Hepatocyte (in vitro differentiated cells): ENCODE measurements at regions not wholly inside any gene's neighbourhood (a gene's known extent, or its start where the extent isn't known, plus 50 kb on each side); places are given as distances from the start of the nearest gene placed in this dataset.
"Not testable (repeated sequence)": the region's sequence is repeated elsewhere in the genome, so short reads cannot be mapped to it uniquely, and the experiment has no call there.

Experiments
- DNase-seq: peaks from one replicate; pipeline ENCODE4 v3.0.0-alpha.2; 2016; ENCODE audit warnings: low spot score
- H2AFZ ChIP-seq: fragments of 200-600 bp; sonication (generic); 2 replicates; pipeline ENCODE4 v1.6.0; 2016; ENCODE audit warnings: antibody characterized with exemption, mild to moderate bottlenecking
- H3K27ac ChIP-seq: fragments of 200-600 bp; sonication (generic); 2 replicates; pipeline ENCODE4 v1.5.1; 2016; ENCODE audit warnings: mild to moderate bottlenecking
- H3K27me3 ChIP-seq: fragments of 200-600 bp; sonication (generic); 2 replicates; pipeline ENCODE4 v1.6.1; 2016
- H3K36me3 ChIP-seq: fragments of 200-600 bp; sonication (generic); replicated peaks from 2 replicates; pipeline ENCODE4 v1.5.1; 2016; ENCODE audit warnings: low read depth; ENCODE audit not compliant: insufficient read depth
- H3K4me1 ChIP-seq: fragments of 200-600 bp; sonication (generic); 2 replicates; pipeline ENCODE4 v1.5.1; 2016; ENCODE audit warnings: mild to moderate bottlenecking, moderate library complexity; ENCODE audit not compliant: insufficient read depth
- H3K4me2 ChIP-seq: fragments of 200-600 bp; sonication (generic); 2 replicates; pipeline ENCODE4 v1.6.0; 2016
- H3K4me3 ChIP-seq: fragments of 200-600 bp; sonication (generic); 2 replicates; pipeline ENCODE4 v1.5.1; 2016; ENCODE audit warnings: mild to moderate bottlenecking
- H3K79me2 ChIP-seq: fragments of 200-600 bp; sonication (generic); 2 replicates; pipeline ENCODE4 v1.6.0; 2017; ENCODE audit warnings: mild to moderate bottlenecking
- H3K9me2 ChIP-seq: fragments of 200-600 bp; sonication (generic); replicated peaks from 2 replicates; pipeline ENCODE4 v1.6.0; 2017; ENCODE audit warnings: mild to moderate bottlenecking; ENCODE audit not compliant: insufficient read depth
- H3K9me3 ChIP-seq: fragments of 200-600 bp; sonication (generic); 2 replicates; pipeline ENCODE4 v1.5.1; 2016; ENCODE audit warnings: low read depth, mild to moderate bottlenecking
- H4K20me1 ChIP-seq: fragments of 200-600 bp; sonication (generic); 2 replicates; pipeline ENCODE4 v1.6.0; 2016; ENCODE audit warnings: mild to moderate bottlenecking; ENCODE audit not compliant: insufficient read depth, poor library complexity, severe bottlenecking
- CTCF ChIP-seq: fragments of 200-600 bp; sonication (generic); IDR thresholded peaks from 2 replicates; pipeline ENCODE4 v1.5.1; 2016; ENCODE audit warnings: antibody characterized with exemption, mild to moderate bottlenecking; ENCODE audit not compliant: poor library complexity
- EZH2 ChIP-seq: fragments of 200-600 bp; sonication (generic); IDR thresholded peaks from 2 replicates; pipeline ENCODE4 v1.6.1; 2016; ENCODE audit warnings: antibody characterized with exemption, mild to moderate bottlenecking, borderline replicate concordance
- EZH2phosphoT487 ChIP-seq: fragments of 200-600 bp; sonication (generic); IDR thresholded peaks from one replicate; pipeline ENCODE4 v1.6.1; 2018; ENCODE audit warnings: antibody characterized with exemption, mild to moderate bottlenecking, low read depth, moderate library complexity; ENCODE audit not compliant: unreplicated experiment, severe bottlenecking
- WGBS: methylation state at CpG from one replicate; pipeline ENCODE4 v1.1.6; 2016; ENCODE audit warnings: low lambda C conversion rate; ENCODE audit errors: missing lambda C conversion rate; 5-methylcytosine and 5-hydroxymethylcytosine counted together

- not testable (repeated sequence) for H3K4me1 ChIP-seq, H2AFZ ChIP-seq, H3K79me2 ChIP-seq, H3K9me2 ChIP-seq, DNase-seq, H3K4me3 ChIP-seq, H3K36me3 ChIP-seq, H3K27ac ChIP-seq, H3K4me2 ChIP-seq, H4K20me1 ChIP-seq, H3K27me3 ChIP-seq, H3K9me3 ChIP-seq
- WGBS, result 81% methylated on average over 7 of the region's 7 CpGs
Observed at GRCh38 chr13:68890101-68890500, 1217.5 kb upstream of the ATXN8OS start.

GRCh38 chr13:68888832-68889231 is 1218.8 kb upstream of the ATXN8OS start:
- Histone ChIP-seq H3K36me3 (no peaks in the 10 kb centered on the region), H2AFZ (no peak overlapping the region), H4K20me1 (no peaks in the 10 kb centered on the region), H3K4me3 (no peak overlapping the region), H3K9me2 (no peaks in the 10 kb centered on the region), H3K27me3 (no peaks in the 10 kb centered on the region), H3K27ac (no peak overlapping the region), H3K4me2 (no peak overlapping the region), H3K9me3 (no peaks in the 10 kb centered on the region), H3K79me2 (no peaks in the 10 kb centered on the region), H3K4me1 (peaks cover 9% of the 10 kb centered on the region)
- WGBS, result 93% methylated on average over 4 of the region's 4 CpGs
- TF ChIP-seq CTCF (no peak), EZH2phosphoT487 (no peak), EZH2 (no peak)
- no peak for DNase-seq

- no peak overlapping the region for H3K4me2 ChIP-seq
- no peaks in the 10 kb centered on the region for H3K4me1 ChIP-seq
- H3K9me2 ChIP-seq, result no peaks in the 10 kb centered on the region
- no peaks in the 10 kb centered on the region for H3K79me2 ChIP-seq
- H3K4me3 ChIP-seq, result no peak overlapping the region
- no peak overlapping the region for H2AFZ ChIP-seq
- no peak overlapping the region for H3K27ac ChIP-seq
- whole genome bisulfite sequencing, result 88% methylated on average over 2 of the region's 2 CpGs
- DNase-seq, result no peak
- TF ChIP-seq EZH2phosphoT487 (no peak), CTCF (no peak), EZH2 (no peak)
- H3K36me3 ChIP-seq, result no peaks in the 10 kb centered on the region
- no peaks in the 10 kb centered on the region for H3K27me3 ChIP-seq
- H3K9me3 ChIP-seq, result no peaks in the 10 kb centered on the region
- no peaks in the 10 kb centered on the region for H4K20me1 ChIP-seq
Observed at GRCh38 chr13:68872338-68872737, 1235.3 kb upstream of the ATXN8OS start.

- no peaks in the 10 kb centered on the region for H3K9me3 ChIP-seq
- WGBS, result 56% methylated on average over 1 of the region's 1 CpG
Observed at GRCh38 chr13:68851026-68851425, 1256.6 kb upstream of the ATXN8OS start.

More at GRCh38 chr13:68851026-68851425, 1256.6 kb upstream of the ATXN8OS start:
- Histone ChIP-seq H3K9me2 (no peaks in the 10 kb centered on the region), H3K27ac (no peak overlapping the region), H3K4me2 (no peak overlapping the region), H3K4me1 (no peaks in the 10 kb centered on the region), H3K4me3 (no peak overlapping the region), H3K27me3 (no peaks in the 10 kb centered on the region), H3K36me3 (no peaks in the 10 kb centered on the region), H4K20me1 (no peaks in the 10 kb centered on the region), H3K79me2 (no peaks in the 10 kb centered on the region), H2AFZ (no peak overlapping the region)
- no peak for DNase-seq
- TF ChIP-seq EZH2phosphoT487 (no peak), CTCF (no peak), EZH2 (no peak)
